HepG2 (cell line): ENCODE measurements at regions not wholly inside any gene's neighbourhood (a gene's known extent, or its start where the extent isn't known, plus 50 kb on each side); places are given as distances from the start of the nearest gene placed in this dataset.

Experiments
- ATAC-seq: fragments of 200-7000 bp; cut with Tn5 transposase; 3 replicates; pipeline ENCODE4 v1.9.1; 2020; ENCODE audit warnings: mild to moderate bottlenecking, moderate library complexity
- BruUV-seq: library from RNA; stranded (reverse); fragments of 400-500 nt; replicated peaks from 2 replicates; lab custom pipeline; 2021; lab: Mats Ljungman, UMichigan
- CTCF ChIA-PET: fragments of 300-600 bp; formaldehyde crosslinking; extraction: SDS; loops from one replicate; lab custom pipeline; 2021; ENCODE audit warnings: low total read pairs, inconsistent platforms, low intra/inter-chr PET ratio; lab: Yijun Ruan, JAX
- POLR2A ChIA-PET: fragments of 350-600 bp; sonication (Branson Sonifier 250); formaldehyde crosslinking; loops from one replicate; lab custom pipeline; 2020; ENCODE audit warnings: antibody characterized with exemption, inconsistent platforms; lab: Yijun Ruan, JAX
- DNase-seq: peaks from one replicate; pipeline ENCODE4 v3.0.0-alpha.2; 2015; ENCODE audit warnings: low spot score
- FAIRE-seq: peaks from 3 replicates; lab custom pipeline; 2011; peaks lifted over from hg19 to GRCh38; lab: Jason Lieb, UNC
- H2AFZ ChIP-seq: one replicate; pipeline ENCODE4 v1.6.1; 2011; ENCODE audit warnings: low read length, inconsistent platforms
- H3K27ac ChIP-seq: fragments of 300-600 bp; 3 replicates; pipeline ENCODE4 v1.8.0; 2011; ENCODE audit warnings: mixed run types, mild to moderate bottlenecking, mixed read lengths, low read length, inconsistent platforms; ENCODE audit not compliant: insufficient read depth; ENCODE audit errors: extremely low read length
- H3K27me3 ChIP-seq, 2 experiments: fragments of 200-600 bp in 1 of 2; 2 replicates in 1 of 2; 3 replicates in 1 of 2; pipeline versions ENCODE4 v1.6.0 to v1.8.0; 2011; ENCODE audit warnings: low read length in 2 of 2, mild to moderate bottlenecking in 2 of 2, moderate library complexity in 2 of 2, inconsistent platforms in 1 of 2; ENCODE audit not compliant: insufficient read depth in 2 of 2, control insufficient read depth in 1 of 2
- H3K36me3 ChIP-seq, 2 experiments: fragments of 200-600 bp in 1 of 2; replicated peaks in 1 of 2; 2 replicates in 1 of 2; 3 replicates in 1 of 2; pipeline versions ENCODE4 v1.5.1 to v1.8.0; 2011; ENCODE audit warnings: low read length in 2 of 2, inconsistent platforms in 1 of 2; ENCODE audit not compliant: insufficient read depth in 2 of 2, control insufficient read depth in 1 of 2
- H3K4me1 ChIP-seq: 2 replicates; pipeline ENCODE4 v1.5.1; 2012; ENCODE audit warnings: low read length, inconsistent platforms; ENCODE audit not compliant: insufficient read depth
- H3K4me2 ChIP-seq: 2 replicates; pipeline ENCODE4 v1.6.0; 2011; ENCODE audit warnings: low read depth, low read length, inconsistent platforms
- H3K4me3 ChIP-seq, 3 experiments: fragments of 200-600 bp in 1 of 3; sonication (generic), shearing (Covaris generic) in 1 of 3; replicated peaks in 1 of 3; 2 replicates each; pipeline ENCODE4 v1.5.1; 2011 to 2016; ENCODE audit warnings: low read length in 3 of 3, inconsistent platforms in 2 of 3, low read depth in 2 of 3, mild to moderate bottlenecking in 2 of 3, control low read depth in 1 of 3, mixed read lengths in 1 of 3; ENCODE audit not compliant: insufficient read depth in 1 of 3
- H3K79me2 ChIP-seq: one replicate; pipeline ENCODE4 v1.6.1; 2011; ENCODE audit warnings: low read length, inconsistent platforms; ENCODE audit not compliant: insufficient read depth
- H3K9ac ChIP-seq: 2 replicates; pipeline ENCODE4 v1.6.0; 2011; ENCODE audit warnings: mild to moderate bottlenecking, low read depth, low read length, inconsistent platforms; ENCODE audit not compliant: insufficient read depth
- H3K9me3 ChIP-seq: 2 replicates; pipeline ENCODE4 v1.5.1; 2012; ENCODE audit warnings: mild to moderate bottlenecking, low read length
- H4K20me1 ChIP-seq: 2 replicates; pipeline ENCODE4 v1.6.0; 2011; ENCODE audit warnings: inconsistent platforms, mild to moderate bottlenecking, low read length, moderate library complexity; ENCODE audit not compliant: insufficient read depth
- ARID2 ChIP-seq: sonication (generic); formaldehyde crosslinking; IDR thresholded peaks from 2 replicates; pipeline ENCODE4 v1.8.1; 2022; ENCODE audit warnings: mild to moderate bottlenecking, missing genetic modification reagents, borderline replicate concordance
- CEBPB ChIP-seq: IDR thresholded peaks from 2 replicates; pipeline ENCODE4 v1.6.1; 2011; ENCODE audit warnings: low read depth, low read length, improper control_type of control experiment, borderline replicate concordance
- KLF16 ChIP-seq, 2 experiments: sonication (generic) in 1 of 2; formaldehyde crosslinking in 1 of 2; IDR thresholded peaks; 2 replicates each; pipeline versions ENCODE4 v1.6.1 to v1.8.0; 2016 to 2023; ENCODE audit warnings: missing genetic modification reagents in 2 of 2, missing compliant biosample characterization in 1 of 2
- MAFK ChIP-seq, 2 experiments: IDR thresholded peaks in 1 of 2; conservative IDR thresholded peaks in 1 of 2; 2 replicates each; pipeline ENCODE4 v1.6.1; 2011; ENCODE audit warnings: improper control_type of control experiment in 2 of 2, low read length in 2 of 2
- NONO ChIP-seq, 2 experiments: fragments of 450-650 bp in 1 of 2; sonication (generic) in 1 of 2; formaldehyde crosslinking in 1 of 2; IDR thresholded peaks in 1 of 2; conservative IDR thresholded peaks in 1 of 2; 2 replicates each; pipeline versions ENCODE4 v1.6.1 to v1.8.0; 2017 to 2022; ENCODE audit warnings: mild to moderate bottlenecking in 1 of 2, missing genetic modification reagents in 1 of 2, moderate library complexity in 1 of 2
- RFX3 ChIP-seq: IDR thresholded peaks from 2 replicates; pipeline ENCODE4 v1.6.1; 2016; ENCODE audit warnings: missing biosample characterization, missing genetic modification reagents
- SUZ12 ChIP-seq: fragments of 150-350 bp; IDR thresholded peaks from 2 replicates; pipeline ENCODE4 v1.6.1; 2014; ENCODE audit warnings: low read depth, low read length
- TRIM24 ChIP-seq: sonication (generic); formaldehyde crosslinking; IDR thresholded peaks from 2 replicates; pipeline ENCODE4 v1.8.0; 2022; ENCODE audit warnings: mild to moderate bottlenecking, missing genetic modification reagents
- ZNF235 ChIP-seq: sonication (generic); formaldehyde crosslinking; IDR thresholded peaks from 2 replicates; pipeline ENCODE4 v1.8.1; 2023; ENCODE audit warnings: mild to moderate bottlenecking, missing genetic modification reagents, borderline replicate concordance
- ZNF326 ChIP-seq: sonication (generic); formaldehyde crosslinking; IDR thresholded peaks from 2 replicates; pipeline ENCODE4 v1.4.0; 2020; ENCODE audit warnings: missing genetic modification reagents, borderline replicate concordance
- WGBS: methylation state at CpG from one replicate; pipeline ENCODE4 v1.1.6; 2017; ENCODE audit warnings: low lambda C conversion rate; 5-methylcytosine and 5-hydroxymethylcytosine counted together
- in situ Hi-C: cut with HindIII; loops from 2 replicates; pipeline ENCODE4 v1.10.0; 2017; ENCODE audit warnings: low pct_unique_long_range_greater_than_20kb; ENCODE audit not compliant: extremely low pct_ligation_motif_present
- intact Hi-C: fragments of 100-400 bp; cut with micrococcal nuclease; formaldehyde crosslinking; loops from one replicate; pipeline ENCODE4 v1.10.0; 2022; ENCODE audit not compliant: unreplicated experiment
- TF ChIP-seq, protein P1 (sequence below): sonication (generic); formaldehyde crosslinking; IDR thresholded peaks from 2 replicates; pipeline ENCODE4 v1.5.0; 2020; ENCODE audit warnings: missing genetic modification reagents

DNA sequence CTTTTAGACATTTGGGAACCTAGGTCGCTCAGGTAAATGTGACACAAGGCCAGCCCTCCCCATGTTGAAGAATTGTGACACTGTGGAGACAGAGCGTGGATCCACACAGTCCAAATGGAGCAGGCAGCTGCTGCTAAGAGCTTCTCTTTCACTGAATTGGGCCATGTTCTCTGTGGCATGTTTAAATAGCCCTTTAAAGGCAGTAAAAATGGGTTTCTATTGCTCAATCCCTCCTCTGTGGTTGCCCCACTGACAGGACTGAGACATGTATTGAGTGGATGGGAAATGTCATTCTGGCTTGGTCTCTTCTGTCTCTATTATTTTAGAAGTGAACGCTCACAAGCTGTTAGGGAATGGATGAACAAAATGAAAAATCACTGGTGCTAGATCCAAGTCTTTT, 84.0 kb upstream of the PRICKLE1 start:
- no peak overlapping the region for H3K27ac ChIP-seq
- no peaks in the 10 kb centered on the region for H3K79me2 ChIP-seq
- H3K36me3 ChIP-seq = no peaks in the 10 kb centered on the region
- WGBS = 24% methylated on average over 3 of the region's 3 CpGs
- TF ChIP-seq RFX3 (CRISPR knock-in tag) (no peak), ARID2 (CRISPR knock-in tag) (no peak), CEBPB (peak; percentile 17; the same call in 1 of the 2 replicates), NONO (IDR thresholded peaks at IDR 0.05) (no peak), NONO (CRISPR knock-in tag; conservative IDR thresholded peaks at IDR 0.05) (no peak), MAFK (conservative IDR thresholded peaks at IDR 0.05 in 1 of 2, IDR thresholded peaks at IDR 0.05 in 1 of 2; ENCODE audit: low read length in 2 of 2) (no peak)
- TF ChIP-seq, protein P1, sequence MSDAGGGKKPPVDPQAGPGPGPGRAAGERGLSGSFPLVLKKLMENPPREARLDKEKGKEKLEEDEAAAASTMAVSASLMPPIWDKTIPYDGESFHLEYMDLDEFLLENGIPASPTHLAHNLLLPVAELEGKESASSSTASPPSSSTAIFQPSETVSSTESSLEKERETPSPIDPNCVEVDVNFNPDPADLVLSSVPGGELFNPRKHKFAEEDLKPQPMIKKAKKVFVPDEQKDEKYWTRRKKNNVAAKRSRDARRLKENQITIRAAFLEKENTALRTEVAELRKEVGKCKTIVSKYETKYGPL = no peak
- ATAC-seq (no peak), DNase-seq (no peak), FAIRE-seq (no peak)
- in situ Hi-C loops = no loop called here
- ChIA-PET CTCF (no interaction called here), POLR2A (no interaction called here)
- no peak overlapping the region for H3K4me3 ChIP-seq
- H3K9ac ChIP-seq = no peak overlapping the region
- H3K9me3 ChIP-seq = no peaks in the 10 kb centered on the region
- intact Hi-C loops = no loop called here
- H3K27me3 ChIP-seq = 0 out of 5 replicates have a peak, but pooled peaks cover 0 to 4% of the 10 kb centered on the region in 2 experiments
- no peak overlapping the region for H2AFZ ChIP-seq
- no peaks in the 10 kb centered on the region for H4K20me1 ChIP-seq
- no TSS peak for BruUV-seq
- H3K4me2 ChIP-seq = no peak overlapping the region
- no peaks in the 10 kb centered on the region for H3K4me1 ChIP-seq

DNA sequence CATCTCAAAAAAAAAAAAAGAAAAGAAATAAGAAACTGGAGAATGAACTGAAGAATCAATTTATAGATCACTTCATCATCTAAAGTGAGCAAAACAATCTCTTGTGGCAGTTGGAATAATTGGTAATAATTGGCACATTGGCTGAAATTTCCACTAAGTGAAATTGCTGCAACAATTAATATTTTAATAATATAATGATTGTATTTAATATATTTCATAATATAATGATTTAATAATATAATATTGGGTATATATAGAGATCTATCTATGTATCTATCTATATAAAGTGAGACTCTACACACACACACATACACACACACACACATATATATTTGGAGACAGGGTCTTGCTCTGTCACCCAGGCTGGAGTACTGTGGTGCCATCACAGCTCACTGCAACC, 81.2 kb upstream of the PRICKLE1 start:
- intact Hi-C loops = no loop called here
- no peaks in the 10 kb centered on the region for H3K4me1 ChIP-seq
- in situ Hi-C loops = no loop called here
- no peak overlapping the region for H3K4me3 ChIP-seq
- POLR2A ChIA-PET = no interaction called here
- H3K79me2 ChIP-seq = no peaks in the 10 kb centered on the region
- no peaks in the 10 kb centered on the region for H3K9me3 ChIP-seq
- H3K9ac ChIP-seq = no peak overlapping the region
- DNase-seq (no peak), ATAC-seq (no peak), FAIRE-seq (no peak)
- no TSS peak for BruUV-seq
- no peak for TF ChIP-seq SUZ12
- TF ChIP-seq ZNF235 = no peak
- TF ChIP-seq ZNF326 (CRISPR knock-in tag) = no peak
- no peak for TF ChIP-seq TRIM24
- no peak for TF ChIP-seq KLF16 (CRISPR knock-in tag; IDR thresholded peaks at IDR 0.05)
- CTCF ChIA-PET = no interaction called here
- no peaks in the 10 kb centered on the region for H4K20me1 ChIP-seq
- H3K27me3 ChIP-seq = 0 out of 5 replicates have a peak, but pooled peaks cover 0 to 4% of the 10 kb centered on the region in 2 experiments
- H3K36me3 ChIP-seq = no peaks in the 10 kb centered on the region
- H3K4me2 ChIP-seq = no peak overlapping the region
- H3K27ac ChIP-seq = no peak overlapping the region
- H2AFZ ChIP-seq = no peak overlapping the region
